B cell (primary cell): ENCODE measurements at regions not wholly inside any gene's neighbourhood (a gene's known extent, or its start where the extent isn't known, plus 50 kb on each side); places are given as distances from the start of the nearest gene placed in this dataset.

Experiments
- ATAC-seq: fragments of 200-7000 bp; cut with Tn5 transposase; one replicate; pipeline ENCODE4 v1.10.0; 2021; ENCODE audit warnings: low read depth, mild to moderate bottlenecking, moderate number of reproducible peaks, moderate library complexity
- CTCF ChIA-PET: fragments of 350-600 bp; sonication (Branson Sonifier 250); formaldehyde crosslinking; loops from one replicate; lab custom pipeline; 2021; ENCODE audit warnings: antibody characterized with exemption, inconsistent platforms; lab: Charles Lee
- POLR2A ChIA-PET: fragments of 350-600 bp; sonication (Branson Sonifier 250); formaldehyde crosslinking; loops from one replicate; lab custom pipeline; 2021; ENCODE audit warnings: antibody characterized with exemption; lab: Charles Lee
- DNase-seq: peaks from one replicate; pipeline ENCODE4 v3.0.0; 2013
- H2AFZ ChIP-seq: 2 replicates; pipeline ENCODE4 v1.6.1; 2012; ENCODE audit warnings: mild to moderate bottlenecking, low read depth, low read length; ENCODE audit not compliant: insufficient read depth, poor library complexity, severe bottlenecking
- H3K27ac ChIP-seq, 2 donors: 1 replicate in 1 of 2; 2 replicates in 1 of 2; pipeline ENCODE4 v1.5.1; 2012 to 2013; ENCODE audit warnings: low read length in 2 of 2, mild to moderate bottlenecking in 2 of 2, moderate library complexity in 1 of 2
- H3K27me3 ChIP-seq, 4 experiments: fragments of 200-600 bp in 1 of 4; sonication (generic) in 1 of 4; replicated peaks in 1 of 4; 1 replicate in 2 of 4; 2 replicates in 2 of 4; pipeline versions ENCODE4 v1.6.1 to v1.7.0; 2013 to 2016; ENCODE audit warnings: low read length in 3 of 4, mild to moderate bottlenecking in 2 of 4, mixed read lengths in 1 of 4, moderate library complexity in 1 of 4; ENCODE audit not compliant: insufficient read depth in 4 of 4, control insufficient read depth in 3 of 4; ENCODE audit errors: control extremely low read depth in 1 of 4
- H3K36me3 ChIP-seq, 2 experiments: replicated peaks in 1 of 2; 1 replicate in 1 of 2; 2 replicates in 1 of 2; pipeline versions ENCODE4 v1.6.1 to v1.7.1; 2013; ENCODE audit warnings: low read length in 1 of 2; ENCODE audit not compliant: insufficient read depth in 2 of 2, control insufficient read depth in 1 of 2; ENCODE audit errors: control extremely low read depth in 1 of 2, extremely low read depth in 1 of 2
- H3K4me1 ChIP-seq, 2 donors: fragments of 200-600 bp in 1 of 2; sonication (generic) in 1 of 2; 1 replicate in 1 of 2; 2 replicates in 1 of 2; pipeline versions ENCODE4 v1.5.1 to v1.6.1; 2013 to 2017; ENCODE audit warnings: low read length in 2 of 2; ENCODE audit not compliant: control insufficient read depth in 2 of 2, insufficient read depth in 2 of 2
- H3K4me2 ChIP-seq: replicated peaks from 2 replicates; pipeline ENCODE3; 2012; ENCODE audit warnings: mild to moderate bottlenecking, low read depth, low read length; ENCODE audit not compliant: poor library complexity, severe bottlenecking
- H3K4me3 ChIP-seq, 5 experiments: fragments of 200-600 bp in 1 of 5; sonication (generic) in 1 of 5; 1 replicate in 3 of 5; 2 replicates in 2 of 5; pipeline versions ENCODE4 v1.5.1 to v1.7.0; 2011 to 2016; ENCODE audit warnings: low read length in 4 of 5, mild to moderate bottlenecking in 4 of 5, low read depth in 2 of 5, control low read depth in 1 of 5, moderate library complexity in 1 of 5; ENCODE audit not compliant: insufficient read depth in 1 of 5; ENCODE audit errors: control extremely low read depth in 1 of 5, extremely low read depth in 1 of 5
- H3K79me2 ChIP-seq: fragments of 200-600 bp; sonication (generic); one replicate; pipeline ENCODE4 v1.6.0; 2016; ENCODE audit warnings: low read length; ENCODE audit not compliant: control insufficient read depth, insufficient read depth
- H3K9ac ChIP-seq: fragments of 200-600 bp; sonication (generic); 2 replicates; pipeline ENCODE4 v1.6.1; 2017; ENCODE audit warnings: mild to moderate bottlenecking, low read length, moderate library complexity
- H3K9me3 ChIP-seq, 3 donors: one replicate each; pipeline versions ENCODE4 v1.6.1 to v1.7.1; 2013; ENCODE audit warnings: low read length in 2 of 3; ENCODE audit not compliant: control insufficient read depth in 2 of 3, insufficient read depth in 1 of 3; ENCODE audit errors: control extremely low read depth in 1 of 3
- H4K20me1 ChIP-seq: 2 replicates; pipeline ENCODE4 v1.6.0; 2012; ENCODE audit warnings: mild to moderate bottlenecking, low read length; ENCODE audit not compliant: insufficient read depth, control insufficient read depth, poor library complexity, severe bottlenecking
- H3K27ac Mint-ChIP-seq: one replicate; pipeline ENCODE4 v1.8.0; 2021; ENCODE audit warnings: mixed read lengths
- H3K27me3 Mint-ChIP-seq: one replicate; pipeline ENCODE4 v1.8.0; 2021; ENCODE audit warnings: mixed read lengths
- H3K4me1 Mint-ChIP-seq: one replicate; pipeline ENCODE4 v1.8.0; 2021; ENCODE audit warnings: mixed read lengths
- H3K4me3 Mint-ChIP-seq: one replicate; pipeline ENCODE4 v1.8.0; 2021; ENCODE audit warnings: mixed read lengths
- H3K9me3 Mint-ChIP-seq: one replicate; pipeline ENCODE4 v1.8.0; 2022; ENCODE audit warnings: mixed read lengths; ENCODE audit not compliant: insufficient read depth
- EZH2 ChIP-seq: IDR thresholded peaks from 2 replicates; pipeline ENCODE4 v1.6.1; 2012; ENCODE audit warnings: borderline replicate concordance, low read depth, mild to moderate bottlenecking, moderate library complexity, low read length; ENCODE audit not compliant: insufficient read depth, poor library complexity, severe bottlenecking
- WGBS: methylation state at CpG from one replicate; pipeline ENCODE4 v1.1.5; 2013; ENCODE audit warnings: missing lambda C conversion rate; ENCODE audit not compliant: insufficient coverage; 5-methylcytosine and 5-hydroxymethylcytosine counted together
- intact Hi-C: fragments of 100-400 bp; cut with micrococcal nuclease; formaldehyde crosslinking; loops from one replicate; pipeline ENCODE4 v1.10.0; 2022
- TF ChIP-seq, protein P1 (sequence below): fragments of 200-600 bp; IDR thresholded peaks from one replicate; pipeline ENCODE4 v1.8.0; 2022; ENCODE audit warnings: antibody characterized with exemption, mild to moderate bottlenecking

GRCh38 chr1:115458426-115459114 lies 120.5 kb upstream of the NGF start:
- H3K9me3 Mint-ChIP-seq, result no peaks in the 10 kb centered on the region
- TF ChIP-seq, protein P1, sequence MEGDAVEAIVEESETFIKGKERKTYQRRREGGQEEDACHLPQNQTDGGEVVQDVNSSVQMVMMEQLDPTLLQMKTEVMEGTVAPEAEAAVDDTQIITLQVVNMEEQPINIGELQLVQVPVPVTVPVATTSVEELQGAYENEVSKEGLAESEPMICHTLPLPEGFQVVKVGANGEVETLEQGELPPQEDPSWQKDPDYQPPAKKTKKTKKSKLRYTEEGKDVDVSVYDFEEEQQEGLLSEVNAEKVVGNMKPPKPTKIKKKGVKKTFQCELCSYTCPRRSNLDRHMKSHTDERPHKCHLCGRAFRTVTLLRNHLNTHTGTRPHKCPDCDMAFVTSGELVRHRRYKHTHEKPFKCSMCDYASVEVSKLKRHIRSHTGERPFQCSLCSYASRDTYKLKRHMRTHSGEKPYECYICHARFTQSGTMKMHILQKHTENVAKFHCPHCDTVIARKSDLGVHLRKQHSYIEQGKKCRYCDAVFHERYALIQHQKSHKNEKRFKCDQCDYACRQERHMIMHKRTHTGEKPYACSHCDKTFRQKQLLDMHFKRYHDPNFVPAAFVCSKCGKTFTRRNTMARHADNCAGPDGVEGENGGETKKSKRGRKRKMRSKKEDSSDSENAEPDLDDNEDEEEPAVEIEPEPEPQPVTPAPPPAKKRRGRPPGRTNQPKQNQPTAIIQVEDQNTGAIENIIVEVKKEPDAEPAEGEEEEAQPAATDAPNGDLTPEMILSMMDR, result no peak
- no peak for TF ChIP-seq EZH2
- no peak overlapping the region for H3K27ac ChIP-seq
- no peak overlapping the region for H3K4me3 ChIP-seq
- no peaks in the 10 kb centered on the region for H3K79me2 ChIP-seq
- H3K27me3 ChIP-seq, result no peaks in the 10 kb centered on the region
- H4K20me1 ChIP-seq, result no peaks in the 10 kb centered on the region
- 80% methylated on average over 6 of the region's 7 CpGs for WGBS
- DNase-seq, result no peak
- H3K36me3 ChIP-seq, result no peaks in the 10 kb centered on the region
- POLR2A ChIA-PET, result no interaction called here
- H3K27ac Mint-ChIP-seq, result no peak overlapping the region
- H3K27me3 Mint-ChIP-seq, result no peaks in the 10 kb centered on the region
- no peak overlapping the region for H3K4me3 Mint-ChIP-seq
- H3K9ac ChIP-seq, result no peak overlapping the region
- H3K4me2 ChIP-seq, result no peak overlapping the region
- ATAC-seq, result no peak
- CTCF ChIA-PET, result no interaction called here
- intact Hi-C loops, result no loop called here
- no peaks in the 10 kb centered on the region for H3K4me1 ChIP-seq
- H3K9me3 ChIP-seq, result peaks cover 0 to 4% (median 0%) of the 10 kb centered on the region in 3 donors
- no peaks in the 10 kb centered on the region for H3K4me1 Mint-ChIP-seq
- no peak overlapping the region for H2AFZ ChIP-seq

- no peaks in the 10 kb centered on the region for H4K20me1 ChIP-seq
- Mint-ChIP-seq H3K27me3 (no peaks in the 10 kb centered on the region), H3K9me3 (no peaks in the 10 kb centered on the region), H3K4me1 (no peaks in the 10 kb centered on the region), H3K4me3 (no peak overlapping the region), H3K27ac (no peak overlapping the region)
- H2AFZ ChIP-seq, result no peak overlapping the region
- CTCF ChIA-PET, result no interaction called here
- ATAC-seq (no peak), DNase-seq (no peak)
- TF ChIP-seq EZH2, result no peak
- TF ChIP-seq, protein P1, result no peak
- no peaks in the 10 kb centered on the region for H3K4me1 ChIP-seq
- H3K9ac ChIP-seq, result no peak overlapping the region
- 96% methylated on average over 2 of the region's 2 CpGs for WGBS
- H3K4me2 ChIP-seq, result no peak overlapping the region
- H3K4me3 ChIP-seq, result no peak overlapping the region
- no peaks in the 10 kb centered on the region for H3K36me3 ChIP-seq
- no peak overlapping the region for H3K27ac ChIP-seq
- H3K79me2 ChIP-seq, result no peaks in the 10 kb centered on the region
- peaks cover 0 to 4% (median 0%) of the 10 kb centered on the region in 3 donors for H3K9me3 ChIP-seq
- no peaks in the 10 kb centered on the region for H3K27me3 ChIP-seq
- intact Hi-C loops, result no loop called here
- POLR2A ChIA-PET, result no interaction called here
These were observed 119.2 kb upstream of the NGF start for GRCh38 chr1:115457289-115457688.
